HG02759 (cell line): ENCODE measurements at regions not wholly inside any gene's neighbourhood (a gene's known extent, or its start where the extent isn't known, plus 50 kb on each side); places are given as distances from the start of the nearest gene placed in this dataset.

Source experiments
- ATAC-seq: cut with Tn5 transposase; IDR thresholded peaks from one replicate; pipeline ENCODE4 v1.9.1; 2021; ENCODE audit warnings: mild to moderate bottlenecking, moderate library complexity; ENCODE audit not compliant: unreplicated experiment

DNA sequence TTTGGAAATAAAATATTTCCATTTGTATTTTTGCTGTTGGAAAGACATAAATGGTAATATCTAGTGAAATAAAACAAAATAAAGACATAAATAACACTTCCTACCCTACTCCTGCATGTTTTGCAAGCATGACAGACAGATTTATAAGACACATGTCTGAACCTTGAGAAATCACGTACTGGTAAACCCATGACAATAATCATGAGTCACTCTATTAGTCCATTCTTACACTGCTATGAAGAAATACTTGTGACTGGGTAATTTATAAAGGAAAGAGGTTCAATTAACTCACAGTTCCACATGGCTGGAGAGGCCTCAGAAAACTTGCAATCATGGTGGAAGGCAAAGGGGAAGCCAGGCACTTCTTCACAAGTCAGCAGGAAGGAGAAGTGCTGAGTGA, 942.2 kb downstream of the REEP3 start:
- no peak for ATAC-seq

DNA sequence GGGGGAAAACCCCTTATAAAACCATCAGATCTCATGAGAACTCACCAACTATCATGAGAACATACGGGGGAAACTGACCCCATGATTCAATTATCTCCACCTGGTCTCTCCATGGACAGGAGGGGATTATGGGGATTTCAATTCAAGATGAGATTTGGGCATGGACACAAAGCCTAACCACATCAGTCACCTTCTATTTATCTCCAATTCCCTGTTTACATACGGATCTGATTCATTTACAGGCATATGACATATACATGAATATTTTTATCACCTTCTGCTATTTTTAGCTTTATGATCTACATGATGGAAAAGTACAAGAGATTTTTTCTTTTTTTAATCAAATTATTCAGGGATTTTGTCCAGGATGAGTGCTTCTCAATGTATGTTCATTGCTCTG, 944.5 kb downstream of the REEP3 start:
- no peak for ATAC-seq

DNA sequence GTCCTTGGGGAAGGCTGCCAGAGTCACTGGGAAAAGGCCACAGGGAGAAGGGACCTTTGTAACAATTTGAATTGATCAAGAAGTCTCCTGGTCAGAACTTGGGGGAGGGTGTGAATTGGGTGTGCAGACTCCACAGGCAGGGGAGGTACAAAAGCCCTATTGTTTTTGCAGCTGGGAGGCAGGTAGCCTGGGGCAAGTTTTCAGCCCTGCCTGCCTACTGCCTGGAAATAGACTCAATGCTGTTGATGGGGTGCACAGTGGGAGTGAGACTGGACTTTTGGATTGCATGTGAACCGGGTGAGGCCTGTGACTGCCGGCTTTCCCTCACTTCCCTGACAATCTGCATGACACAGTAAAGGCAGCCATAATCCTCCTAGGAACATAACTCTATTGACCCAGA, 947.0 kb downstream of the REEP3 start:
- ATAC-seq: no peak

DNA sequence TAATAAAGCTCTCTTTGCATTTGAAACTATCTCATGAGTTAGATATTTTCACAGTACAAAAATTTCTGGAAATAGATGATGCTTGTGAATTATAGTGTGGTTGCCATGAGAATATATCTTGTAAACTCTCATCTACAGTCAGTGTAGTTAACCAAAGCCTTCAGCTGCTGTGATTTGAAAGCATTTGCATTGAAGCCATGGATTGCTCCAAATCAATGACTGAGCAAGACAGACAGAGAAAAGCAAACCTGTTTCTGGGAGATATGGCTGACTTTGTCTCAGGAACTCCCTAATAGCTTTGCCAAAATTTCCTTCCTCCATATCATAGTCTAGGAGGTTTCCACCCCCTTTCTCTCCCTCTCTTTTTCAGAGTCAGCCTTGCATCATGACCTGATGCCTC, 955.3 kb downstream of the REEP3 start:
- no peak for ATAC-seq

DNA sequence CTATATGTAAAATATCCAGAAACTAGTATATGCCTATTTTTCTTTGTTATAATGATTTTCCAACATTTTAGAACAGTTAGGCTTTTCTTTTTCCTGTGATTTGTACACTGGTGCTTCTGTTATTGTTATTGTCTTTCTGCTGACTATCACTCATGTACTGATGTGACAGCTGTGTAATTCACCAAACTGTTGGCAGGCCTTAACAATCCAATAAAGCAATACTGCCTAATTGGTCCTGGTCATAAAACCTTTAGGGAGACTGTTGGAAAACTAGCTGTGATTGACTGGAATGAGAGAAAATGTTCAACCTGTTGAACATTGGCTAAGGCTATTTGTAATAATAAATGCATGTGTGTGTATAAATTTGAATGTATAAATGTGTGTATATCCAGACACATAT, 956.6 kb downstream of the REEP3 start:
- ATAC-seq: no peak

DNA sequence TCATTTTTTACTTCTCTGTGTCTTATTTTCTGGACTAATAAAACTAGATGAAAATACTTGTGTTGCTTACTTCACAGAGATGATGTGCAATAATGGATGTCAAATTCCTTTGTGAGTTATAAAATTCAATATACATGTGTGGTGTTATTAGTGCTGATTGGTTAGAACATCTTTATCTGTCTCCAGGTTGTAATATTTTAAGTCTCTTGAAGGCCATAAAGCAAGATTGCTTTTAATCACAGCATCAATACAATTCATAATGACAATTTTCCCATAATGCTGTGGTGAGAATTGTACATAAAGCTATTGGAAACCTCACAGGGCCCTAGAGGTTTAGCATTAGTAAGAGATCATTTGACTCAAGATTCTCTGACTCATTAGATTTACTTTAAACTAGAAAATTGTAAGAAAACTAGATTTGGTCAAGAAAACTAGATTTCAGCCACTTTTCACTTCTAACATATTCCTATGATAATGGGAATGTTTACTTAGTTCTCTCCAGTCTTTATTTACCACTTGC, 963.7 kb downstream of the REEP3 start:
- no peak for ATAC-seq

DNA sequence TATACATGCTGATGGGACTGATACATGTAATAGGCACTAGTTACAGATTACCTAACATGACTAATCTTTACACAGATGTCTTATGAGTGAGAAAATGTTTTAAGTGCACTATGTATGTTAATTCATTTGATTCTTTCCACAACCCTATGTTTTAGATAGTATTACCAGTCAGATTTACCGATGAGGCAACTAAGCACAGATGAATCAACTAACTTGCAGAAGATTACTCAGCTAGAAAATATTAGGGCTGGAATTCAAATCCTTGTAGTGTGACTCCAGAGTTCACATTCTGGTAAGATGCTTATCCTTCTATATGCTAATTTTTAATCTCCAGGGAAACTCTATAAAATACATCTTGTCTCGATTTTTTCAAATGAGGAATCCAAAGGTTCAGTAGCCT, 964.9 kb downstream of the REEP3 start:
- ATAC-seq: no peak

DNA sequence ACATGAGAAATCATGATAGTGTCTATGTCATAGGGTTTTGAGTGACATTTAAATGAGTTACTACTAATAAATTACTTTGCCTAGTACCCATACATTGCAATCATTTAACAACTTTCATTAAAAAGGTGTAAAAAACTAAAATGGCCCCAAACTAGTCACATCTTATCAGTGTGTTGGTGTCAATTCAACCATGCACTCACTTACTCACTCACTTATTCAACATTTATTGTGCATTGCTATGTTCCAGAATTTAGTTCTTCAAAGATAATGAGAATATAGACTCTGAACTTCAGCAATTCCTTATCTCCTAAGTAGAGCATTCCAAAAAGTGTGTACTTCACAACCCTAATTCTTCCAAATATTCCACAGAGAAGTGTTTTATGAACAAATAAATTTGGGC, 965.7 kb downstream of the REEP3 start:
- no peak for ATAC-seq

DNA sequence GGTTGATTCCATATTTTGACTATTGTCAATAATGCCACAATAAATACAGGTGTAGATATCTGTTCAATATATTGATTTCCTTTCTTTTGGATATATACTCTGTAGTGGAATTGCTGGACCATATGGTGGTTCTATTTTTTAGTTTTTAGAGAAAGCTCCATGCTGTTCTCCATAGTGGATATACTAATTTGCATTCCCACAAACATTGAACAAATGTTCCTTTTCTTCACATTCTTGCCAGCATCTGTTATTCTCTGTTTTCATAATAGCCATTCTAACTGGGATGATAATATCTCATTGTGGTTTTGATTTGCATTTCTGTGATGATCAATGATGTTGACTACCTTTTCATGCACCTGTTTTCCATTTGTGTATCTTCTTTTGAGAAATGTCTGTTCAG, 973.7 kb downstream of the REEP3 start:
- ATAC-seq: no peak

DNA sequence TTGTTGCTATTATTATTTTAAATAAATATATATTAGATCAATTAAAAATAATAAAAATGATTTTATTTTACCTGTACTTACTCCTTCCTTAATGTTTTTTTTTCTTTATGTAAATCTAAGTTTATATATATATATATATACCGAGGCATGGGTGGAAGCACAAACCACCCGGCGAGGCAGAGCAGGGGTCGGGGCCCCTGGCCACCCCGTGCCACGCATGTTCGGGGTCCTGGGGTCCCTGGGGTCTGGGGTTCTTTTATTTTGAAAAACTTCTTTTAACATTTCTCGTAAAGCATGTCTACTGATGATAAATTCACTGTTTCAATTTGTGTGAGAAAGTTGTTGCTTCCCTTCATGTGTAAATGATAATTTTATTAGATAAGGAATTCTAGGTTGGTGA, 976.1 kb downstream of the REEP3 start:
- no peak for ATAC-seq

DNA sequence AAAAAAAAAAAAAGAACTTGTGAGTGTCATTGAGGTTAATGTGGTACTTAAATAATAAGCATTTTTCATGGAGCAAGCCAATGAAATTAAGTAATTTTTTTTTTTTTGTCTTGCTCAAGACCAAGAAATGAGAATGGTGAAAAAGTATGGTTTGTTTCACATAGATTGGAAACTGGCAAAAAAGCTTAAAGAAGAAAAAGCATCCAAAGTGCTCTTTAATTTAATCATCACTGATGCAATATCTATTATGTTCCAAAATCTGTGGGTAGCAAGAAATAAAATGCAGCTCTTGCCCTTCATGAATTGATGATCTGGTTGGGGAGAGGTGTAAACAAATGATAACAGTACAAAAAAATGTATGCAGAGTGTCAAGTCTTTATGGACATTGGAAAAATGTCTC, 980.6 kb downstream of the REEP3 start:
- no peak for ATAC-seq

DNA sequence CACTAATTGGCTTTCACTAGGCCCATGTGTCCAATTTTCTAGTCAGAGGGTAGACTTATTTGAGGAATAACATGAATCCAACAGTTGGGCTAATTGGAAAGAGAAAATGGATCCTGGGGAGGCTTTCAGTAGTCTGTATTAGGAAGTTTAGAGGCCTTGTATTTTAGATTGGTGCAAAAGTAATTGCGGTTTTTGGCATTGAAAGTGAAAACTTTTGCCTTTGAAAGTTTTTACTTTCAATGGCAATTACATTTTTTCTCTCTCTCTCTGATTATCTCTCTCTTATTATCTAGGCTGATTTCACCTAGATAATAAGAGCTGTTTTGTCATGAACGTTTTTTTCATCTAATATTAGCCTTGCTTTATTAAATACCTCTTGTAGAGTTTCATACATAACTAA, 981.7 kb downstream of the REEP3 start:
- no peak for ATAC-seq

DNA sequence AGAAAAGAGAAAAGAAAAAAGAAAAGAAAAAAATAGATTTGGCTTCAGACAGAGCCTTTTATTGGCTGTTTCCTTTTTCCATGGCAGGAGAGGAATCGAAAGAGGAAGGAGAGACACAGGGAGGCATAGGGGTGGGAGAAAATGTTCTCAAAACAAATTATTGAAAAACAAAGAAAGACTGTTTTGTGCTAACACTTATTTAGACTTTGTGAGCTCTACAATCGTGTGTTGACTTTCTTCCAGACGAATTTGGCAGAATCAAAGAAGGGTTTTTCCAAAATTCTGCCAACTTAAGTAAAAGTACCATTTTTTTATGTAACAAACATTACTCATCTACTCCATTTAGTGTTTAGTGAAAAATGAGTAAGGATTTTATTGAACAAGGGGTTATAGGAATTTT, 982.2 kb downstream of the REEP3 start:
- no peak for ATAC-seq

DNA sequence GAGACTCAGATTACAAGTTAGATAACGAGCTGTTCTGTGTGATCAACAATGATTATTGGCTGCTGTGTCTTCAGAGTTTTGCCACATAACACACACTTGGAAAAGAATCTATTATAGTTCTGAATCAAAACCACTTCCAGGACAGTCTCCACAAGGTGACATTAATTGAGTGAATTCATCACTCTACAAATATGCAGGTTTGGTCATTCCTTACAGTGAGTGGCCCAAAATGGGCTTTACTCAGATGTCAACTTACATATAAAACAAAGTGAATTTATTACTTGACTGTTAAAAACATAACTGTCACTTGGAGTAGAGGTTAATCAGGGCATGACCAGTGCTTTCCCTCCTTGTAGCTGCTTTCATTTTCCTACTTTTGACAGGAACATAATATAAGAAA, 984.3 kb downstream of the REEP3 start:
- ATAC-seq: no peak

DNA sequence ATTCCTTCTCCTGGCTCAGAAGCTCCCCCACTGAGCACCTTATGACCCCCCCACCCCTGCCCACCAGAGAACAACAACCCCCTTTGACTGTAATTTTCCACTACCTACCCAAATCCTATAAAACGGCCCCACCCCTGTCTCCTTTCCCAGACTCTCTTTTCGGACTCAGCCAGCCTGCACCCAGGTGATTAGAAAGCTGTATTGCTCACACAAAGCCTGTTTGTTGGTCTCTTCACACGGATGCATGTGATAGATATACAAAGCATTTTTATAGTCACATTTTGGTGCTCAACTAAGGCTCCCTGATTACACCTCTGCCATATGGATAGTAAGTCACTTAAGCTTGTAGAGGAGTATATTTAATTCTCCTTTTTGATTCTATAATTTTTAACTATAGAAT, 985.8 kb downstream of the REEP3 start:
- ATAC-seq: no peak

DNA sequence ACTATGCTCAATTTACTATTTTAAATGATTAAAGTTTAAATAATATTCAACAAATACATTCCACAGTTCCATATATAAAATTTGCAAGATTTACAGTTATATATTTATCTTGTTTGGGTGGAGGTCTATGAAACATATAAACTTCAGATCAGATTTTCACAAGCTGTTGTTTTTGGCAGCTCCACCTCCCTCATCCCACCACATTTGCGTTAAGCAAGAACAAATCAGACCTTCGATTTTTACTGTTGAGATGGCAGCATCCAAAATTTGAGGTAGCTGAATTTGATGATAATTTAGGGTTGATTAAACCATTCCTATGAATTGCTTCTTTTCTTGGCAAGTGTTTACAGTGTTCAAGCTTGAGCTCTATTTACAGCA, 986.4 kb downstream of the REEP3 start:
- ATAC-seq: no peak

DNA sequence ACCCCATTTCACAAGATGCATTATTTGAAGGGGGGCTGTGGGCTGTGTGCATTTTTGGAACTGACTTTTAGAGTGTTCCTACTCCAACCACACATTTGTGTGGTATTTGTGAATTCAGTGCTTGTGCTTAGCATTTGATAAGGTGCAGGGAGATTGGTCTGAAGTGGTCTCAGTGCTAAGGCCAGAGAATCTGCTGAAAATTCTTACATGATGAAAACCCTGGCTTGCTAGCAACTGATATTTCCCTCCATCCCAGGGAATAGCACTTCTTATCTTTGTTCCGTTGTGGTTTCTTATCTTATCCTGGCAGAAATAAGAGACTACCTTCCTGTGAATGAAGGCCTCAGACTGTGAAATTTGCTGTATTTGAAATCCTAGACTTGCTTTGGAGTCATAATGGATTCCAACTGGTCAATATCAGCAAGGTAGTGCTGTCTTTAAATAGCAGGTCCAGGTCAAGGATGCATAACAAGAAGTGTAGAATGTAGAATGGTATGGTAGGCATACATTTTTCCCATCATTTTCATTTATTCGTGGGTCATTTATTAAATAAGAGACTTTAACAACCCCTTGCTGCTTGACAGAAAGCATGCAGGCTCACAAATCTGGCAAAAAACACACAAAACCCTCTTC, 986.9 kb downstream of the REEP3 start:
- ATAC-seq: no peak

DNA sequence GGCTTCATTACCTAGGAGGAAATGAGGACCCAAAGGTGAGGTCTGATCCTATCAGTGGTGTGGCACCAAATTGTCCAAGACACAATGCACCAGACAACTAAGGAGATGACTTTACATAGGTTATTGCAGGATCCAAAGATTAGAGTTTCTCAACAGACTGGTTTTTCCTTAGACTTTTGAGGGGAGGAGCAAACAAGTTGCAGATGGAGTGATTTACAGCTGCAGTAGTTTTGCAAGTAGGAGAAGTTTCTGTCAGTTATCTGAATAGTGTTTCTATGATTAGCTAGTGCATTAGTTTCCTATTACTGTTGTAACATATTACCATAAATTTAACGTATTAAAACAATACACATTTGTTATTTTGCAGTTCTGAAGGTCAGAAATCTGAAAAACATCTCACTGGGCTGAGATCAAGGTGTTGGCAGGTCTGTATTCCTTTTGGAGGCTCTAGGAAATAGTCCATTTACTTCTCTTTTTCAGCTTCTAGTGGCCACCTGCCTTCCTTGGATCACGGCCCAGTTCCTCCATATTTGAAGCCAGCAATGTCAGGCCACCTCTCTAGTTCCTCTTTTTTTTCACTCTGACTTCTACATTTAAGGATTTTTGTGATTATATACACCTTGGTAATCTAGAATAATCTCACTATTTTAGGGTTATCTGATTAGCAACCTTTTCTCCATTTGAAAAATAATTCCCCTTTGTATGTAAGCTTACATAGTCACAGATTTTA, 994.9 kb downstream of the REEP3 start:
- ATAC-seq: no peak

DNA sequence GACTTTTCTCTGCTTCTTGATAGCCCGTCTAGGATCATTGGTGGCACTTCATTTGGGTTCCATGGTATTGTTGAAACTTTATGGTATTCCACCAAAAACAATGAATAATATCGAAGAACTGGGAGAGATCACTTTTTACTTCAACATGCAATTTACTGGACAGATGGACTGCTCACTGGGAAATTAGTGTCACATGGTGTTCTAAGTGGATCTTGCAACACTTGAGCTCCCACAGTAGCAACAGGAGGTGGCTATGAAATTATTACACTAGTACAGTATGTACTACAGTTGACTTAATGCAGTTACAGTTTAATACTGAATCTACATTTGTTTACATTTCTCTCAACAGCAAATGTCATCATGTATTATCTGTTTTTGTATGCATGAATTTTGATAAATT, 997.3 kb downstream of the REEP3 start:
- ATAC-seq: no peak

DNA sequence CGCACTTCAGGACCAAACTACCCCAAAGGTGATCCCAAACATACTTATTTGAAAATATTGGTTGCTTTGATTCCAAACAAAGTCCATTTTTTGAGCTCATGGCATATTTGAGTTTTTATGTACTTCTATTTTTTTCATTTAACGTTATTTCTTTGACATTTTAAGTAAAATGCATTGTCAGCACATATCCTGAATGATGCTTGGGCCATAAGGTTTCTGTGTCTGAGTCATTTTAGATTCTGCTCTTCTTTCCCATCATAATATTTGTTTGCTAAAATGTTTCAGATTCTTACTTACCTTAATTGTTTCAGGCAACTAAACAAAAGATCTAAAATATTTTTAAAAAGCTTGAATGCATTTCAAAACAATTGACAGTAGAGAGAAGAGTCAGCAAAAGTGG, 998.2 kb downstream of the REEP3 start:
- no peak for ATAC-seq

DNA sequence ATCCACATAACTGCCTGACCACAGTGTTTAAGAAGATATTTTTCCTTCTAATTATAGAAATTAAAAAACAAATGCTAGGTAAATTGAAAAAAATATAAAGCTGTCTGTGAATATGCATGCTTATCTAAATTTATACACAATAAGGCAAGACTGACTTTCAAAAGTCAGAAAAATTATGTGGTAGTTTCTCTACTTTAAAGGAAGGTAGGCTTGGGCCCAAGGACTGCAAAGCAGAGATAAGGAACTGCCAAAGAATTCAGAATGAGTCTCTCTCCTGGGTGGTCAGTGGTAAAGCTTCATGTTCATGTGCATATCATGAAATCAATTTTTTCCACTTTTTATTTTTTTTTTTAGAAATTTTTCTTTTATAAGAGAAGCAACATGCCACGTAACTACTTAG, 998.6 kb downstream of the REEP3 start:
- ATAC-seq: no peak

DNA sequence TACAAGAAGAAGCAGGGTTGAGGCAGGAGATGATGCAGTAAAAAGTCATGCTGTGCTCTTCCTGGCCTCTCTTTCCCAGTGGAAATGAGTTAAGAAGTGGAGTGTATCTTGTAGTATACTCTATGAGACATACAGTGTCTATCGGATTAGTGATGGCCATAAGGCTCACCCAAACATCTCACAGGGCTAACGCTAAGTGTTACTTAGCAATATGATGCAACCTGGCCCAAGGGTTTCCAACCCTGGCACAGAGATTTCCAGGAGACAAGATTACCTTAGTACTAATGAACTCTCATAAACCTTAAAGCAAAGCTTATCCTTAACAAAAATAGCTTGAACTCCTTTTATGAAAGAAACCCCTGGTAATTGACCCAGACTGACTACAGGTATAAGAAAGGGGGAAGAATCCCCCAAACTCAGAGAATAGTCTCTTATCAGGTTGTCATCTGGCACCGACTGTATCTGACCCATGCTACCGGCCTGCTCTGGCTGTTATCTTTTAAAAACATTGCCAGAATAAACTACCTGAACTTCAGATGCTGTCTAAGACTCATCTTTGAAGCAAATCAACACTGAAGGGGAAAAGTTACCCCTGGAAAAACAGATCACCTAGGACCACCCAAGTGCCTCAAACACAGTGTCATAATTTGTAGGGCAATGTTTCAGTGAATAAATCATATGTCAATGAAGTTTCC, 1002.0 kb downstream of the REEP3 start:
- no peak for ATAC-seq
